ENCODE measurements at regions not wholly inside any gene's neighbourhood (a gene's known extent, or its start where the extent isn't known, plus 50 kb on each side); places are given as distances from the start of the nearest gene placed in this dataset.
"Not testable (repeated sequence)": the region's sequence is repeated elsewhere in the genome, so short reads cannot be mapped to it uniquely, and the experiment has no call there.

GRCh38 chr5:56412601-56413379 lies 179.7 kb upstream of the ANKRD55 start:
- DNase-seq, result no peak

GRCh38 chr5:56410696-56411095 lies 177.6 kb upstream of the ANKRD55 start:
- no peak for DNase-seq

GRCh38 chr5:56409331-56410190 lies 176.4 kb upstream of the ANKRD55 start:
- DNase-seq, result no peak

DNA sequence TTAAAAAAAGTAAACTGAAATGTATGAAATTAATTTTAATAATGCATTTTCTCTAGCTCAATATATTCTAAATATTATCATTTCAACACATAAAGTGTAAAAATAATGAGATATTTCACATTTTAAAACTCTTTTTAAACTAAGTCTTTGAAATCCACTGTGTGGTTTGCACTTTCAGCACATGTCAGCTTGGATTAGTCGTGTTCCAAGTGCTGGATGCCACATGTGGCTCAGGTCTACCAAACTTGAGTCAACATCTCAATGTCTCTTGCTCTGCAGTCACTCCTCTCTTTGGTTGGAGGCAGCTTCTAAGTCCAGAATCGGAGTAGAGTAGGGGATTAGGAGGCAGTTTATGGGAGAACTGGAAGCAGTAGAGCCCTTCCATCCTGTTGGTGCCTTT lies 173.7 kb upstream of the ANKRD55 start:
- no peak for DNase-seq

- no peak for DNase-seq
Measured at GRCh38 chr5:56406221-56406620, 173.1 kb upstream of the ANKRD55 start.

DNA sequence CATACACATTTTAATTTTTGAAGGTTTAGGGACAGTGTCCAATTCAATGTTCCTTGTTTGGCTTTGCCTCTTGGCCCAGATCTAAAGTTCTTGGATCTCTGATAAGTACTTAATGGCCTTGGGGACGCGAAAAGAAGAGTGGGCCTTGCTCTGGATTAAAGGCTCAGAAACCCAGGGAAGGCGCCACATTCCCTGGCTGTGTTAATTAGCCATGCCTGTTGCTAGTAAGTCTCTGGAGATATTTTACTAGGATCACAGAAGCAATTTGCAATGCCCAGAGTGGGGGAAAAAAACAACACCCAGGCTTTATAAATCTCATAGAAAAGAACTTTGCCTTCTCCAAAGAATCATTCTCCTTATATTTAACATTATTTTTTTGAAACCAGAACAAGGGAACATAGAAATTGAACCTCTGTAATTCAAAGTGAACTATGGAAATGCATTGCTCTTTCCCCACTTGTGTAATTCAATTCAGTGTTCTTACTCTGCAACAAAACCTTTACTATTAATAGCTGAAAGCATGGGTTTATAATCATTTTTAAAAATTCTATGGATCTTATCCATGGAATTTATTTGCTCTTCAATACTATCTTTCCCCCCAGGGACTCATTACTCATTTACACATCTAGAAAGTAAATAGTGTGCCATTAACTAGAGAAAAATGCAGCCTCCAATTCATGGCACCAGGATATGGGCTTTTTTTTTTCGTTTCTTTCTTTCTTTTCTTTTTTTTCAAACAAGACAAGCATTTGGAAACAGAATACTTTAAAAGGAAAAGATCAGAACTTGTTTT lies 172.2 kb upstream of the ANKRD55 start:
- no peak for DNase-seq

GRCh38 chr5:56402266-56403220 lies 169.4 kb upstream of the ANKRD55 start:
- no peak for DNase-seq

DNA sequence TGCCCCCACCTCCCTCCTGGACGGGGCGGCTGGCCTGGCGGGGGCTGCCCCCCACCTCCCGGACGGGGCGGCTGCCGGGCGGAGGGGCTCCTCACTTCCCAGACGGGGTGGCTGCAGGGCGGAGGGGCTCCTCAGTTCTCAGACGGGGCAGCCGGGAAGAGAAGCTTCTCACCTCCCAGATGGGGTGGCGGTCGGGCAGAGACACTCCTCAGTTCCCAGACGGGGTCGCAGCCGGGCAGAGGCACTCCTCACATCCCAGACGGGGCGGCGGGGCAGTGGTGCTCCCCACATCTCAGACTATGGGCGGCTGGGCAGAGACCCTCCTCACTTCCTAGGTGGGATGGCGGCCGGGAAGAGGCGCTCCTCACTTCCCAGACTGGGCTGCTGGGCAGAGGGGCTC lies 164.7 kb upstream of the ANKRD55 start:
- not testable (repeated sequence) for DNase-seq

DNA sequence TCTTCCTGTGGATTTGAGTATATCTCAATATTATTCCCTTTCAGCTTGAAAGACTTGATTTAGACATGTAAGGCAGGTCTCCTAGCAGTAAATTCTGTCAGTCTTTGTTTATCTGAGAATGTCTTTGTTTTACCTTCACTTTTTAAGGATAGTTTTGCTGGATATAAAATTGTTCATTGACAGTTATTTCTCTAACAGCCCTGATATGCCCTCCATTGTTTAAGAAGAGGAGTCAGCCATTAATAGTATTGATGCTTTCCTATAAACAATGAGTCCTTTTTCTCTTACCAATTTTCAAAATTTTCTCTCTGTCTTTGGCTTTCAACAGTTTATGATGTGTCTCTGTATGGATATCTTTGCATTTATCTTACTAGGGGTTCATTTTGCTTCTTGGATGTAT lies 163.5 kb upstream of the ANKRD55 start:
- no peak for DNase-seq

- DNase-seq, result no peak
Measured at GRCh38 chr5:56389261-56389660, 156.1 kb upstream of the ANKRD55 start.

GRCh38 chr5:56388229-56388985 lies 155.3 kb upstream of the ANKRD55 start:
- no peak for DNase-seq

DNA sequence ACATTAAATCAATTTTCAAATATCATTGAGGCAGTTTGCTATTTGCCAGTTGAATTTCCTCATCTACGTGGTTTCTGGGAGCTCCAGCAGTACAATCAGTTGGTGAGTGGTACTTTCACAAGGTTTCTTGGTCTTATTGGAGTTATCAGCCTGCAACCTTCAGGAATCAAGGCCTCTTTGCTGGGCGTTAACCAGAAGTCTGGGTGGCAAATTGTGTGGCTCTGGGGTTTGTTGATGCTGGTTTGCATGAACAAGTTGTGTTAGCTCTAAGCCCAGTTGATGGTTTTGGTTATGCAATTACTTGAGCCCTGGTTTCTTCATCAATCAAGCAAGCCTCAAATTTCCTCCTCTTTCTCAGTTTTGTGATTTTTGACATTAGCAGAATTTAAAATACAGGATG lies 152.9 kb upstream of the ANKRD55 start:
- no peak for DNase-seq

- no peak for DNase-seq
Measured at GRCh38 chr5:56384186-56384585, 151.1 kb upstream of the ANKRD55 start.

GRCh38 chr5:56383761-56384160 lies 150.6 kb upstream of the ANKRD55 start:
- no peak for DNase-seq

- no peak for DNase-seq
Measured at GRCh38 chr5:56382896-56383295, 149.8 kb upstream of the ANKRD55 start.

GRCh38 chr5:56377573-56377972 lies 144.4 kb upstream of the ANKRD55 start:
- DNase-seq, result no peak

DNA sequence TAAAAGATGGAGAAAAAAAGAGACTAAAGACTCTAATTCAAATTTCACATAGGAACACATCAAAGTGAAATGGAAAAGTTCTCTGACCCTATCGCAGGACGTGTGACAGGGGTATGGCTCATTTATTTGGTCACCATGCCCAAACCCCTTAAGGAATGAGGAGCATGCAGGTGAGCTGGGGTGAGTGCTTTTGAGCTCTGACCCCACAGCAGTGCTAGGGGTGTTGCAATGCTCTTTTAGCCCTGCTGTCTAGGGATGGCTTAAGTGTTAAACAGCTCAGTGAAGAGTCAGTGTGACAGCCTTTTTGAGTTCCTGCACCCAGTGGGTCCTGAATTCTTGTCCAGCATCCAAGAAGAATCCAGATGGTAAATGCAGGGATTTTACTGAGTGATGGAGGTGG lies 143.0 kb upstream of the ANKRD55 start:
- no peak for DNase-seq

DNA sequence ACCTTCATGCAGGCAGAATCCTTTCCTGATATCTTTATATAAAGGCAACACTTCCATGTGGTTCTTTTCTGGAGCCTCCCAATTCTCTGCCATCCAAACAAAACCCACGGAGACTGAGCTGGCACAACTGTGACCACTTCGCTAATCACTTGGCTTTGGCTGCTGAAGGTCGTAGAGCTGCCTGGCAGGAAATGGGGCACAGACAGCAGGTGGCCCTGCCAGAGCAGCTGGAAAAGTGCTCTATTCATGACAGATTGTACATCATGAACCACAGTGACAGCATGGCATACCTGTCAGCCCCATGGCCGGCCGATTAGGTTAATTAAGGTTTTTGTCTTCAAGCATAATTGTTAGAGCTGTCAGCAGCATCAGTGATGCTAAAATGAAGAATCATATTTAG lies 141.9 kb upstream of the ANKRD55 start:
- no peak for DNase-seq

- DNase-seq, result not testable (repeated sequence)
Measured at GRCh38 chr5:56372491-56372890, 139.4 kb upstream of the ANKRD55 start.

- no peak for DNase-seq
Measured at GRCh38 chr5:56369361-56369811, 136.3 kb upstream of the ANKRD55 start.

DNA sequence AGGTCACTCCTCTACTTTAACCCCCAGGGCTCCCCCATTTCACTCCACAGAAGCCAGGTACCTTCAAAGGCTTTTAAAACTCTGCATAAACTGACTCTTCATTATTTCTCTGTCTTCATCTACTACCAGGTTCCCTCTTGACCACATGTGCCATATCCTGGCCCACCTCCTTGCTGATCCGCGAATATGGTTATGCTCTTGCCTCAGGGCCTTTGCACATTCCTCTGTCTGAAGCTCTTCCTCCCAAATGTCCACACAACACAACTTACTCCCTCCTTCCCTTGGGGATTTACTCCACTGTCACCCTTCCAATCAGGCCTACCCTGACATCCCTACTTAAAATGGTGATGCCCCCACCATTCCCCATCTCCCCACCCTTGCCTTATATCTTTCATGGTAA lies 134.6 kb upstream of the ANKRD55 start:
- DNase-seq, result no peak

Data from 8988T (cell line).